ENCODE measurements at regions not wholly inside any gene's neighbourhood (a gene's known extent, or its start where the extent isn't known, plus 50 kb on each side); places are given as distances from the start of the nearest gene placed in this dataset.

GRCh38 chr19:29449371-29449770, 76.4 kb upstream of the VSTM2B start:
- DNase-seq (ENCODE audit: low read depth) = no peak
- H3K4me3 ChIP-seq (replicated peaks; ENCODE audit: low read depth, low read length) = no peak overlapping the region
- TF ChIP-seq CTCF (IDR thresholded peaks at IDR 0.05; ENCODE audit: low read length, missing control alignments) = no peak

- no peak for DNase-seq (ENCODE audit: low read depth)
- TF ChIP-seq CTCF (IDR thresholded peaks at IDR 0.05; ENCODE audit: low read length, missing control alignments) = no peak
- H3K4me3 ChIP-seq (replicated peaks; ENCODE audit: low read depth, low read length) = no peak overlapping the region
Observed at GRCh38 chr19:29450306-29450705, 75.5 kb upstream of the VSTM2B start.

- TF ChIP-seq CTCF (IDR thresholded peaks at IDR 0.05; ENCODE audit: low read length, missing control alignments) = no peak
- no peak for DNase-seq (ENCODE audit: low read depth)
- H3K4me3 ChIP-seq (replicated peaks; ENCODE audit: low read depth, low read length) = no peak overlapping the region
Observed at GRCh38 chr19:29450812-29451211, 75.0 kb upstream of the VSTM2B start.

- H3K4me3 ChIP-seq (replicated peaks; ENCODE audit: low read depth, low read length) = no peak overlapping the region
- no peak for TF ChIP-seq CTCF (IDR thresholded peaks at IDR 0.05; ENCODE audit: low read length, missing control alignments)
- no peak for DNase-seq (ENCODE audit: low read depth)
Observed at GRCh38 chr19:29454109-29454508, 71.7 kb upstream of the VSTM2B start.

GRCh38 chr19:29457413-29457812, 68.4 kb upstream of the VSTM2B start:
- TF ChIP-seq CTCF (IDR thresholded peaks at IDR 0.05; ENCODE audit: low read length, missing control alignments) = no peak
- no peak overlapping the region for H3K4me3 ChIP-seq (replicated peaks; ENCODE audit: low read depth, low read length)
- DNase-seq (ENCODE audit: low read depth) = no peak

- peak; percentile 24 for DNase-seq (ENCODE audit: low read depth)
- no peak overlapping the region for H3K4me3 ChIP-seq (replicated peaks; ENCODE audit: low read depth, low read length)
- peak; percentile 42 for TF ChIP-seq CTCF (IDR thresholded peaks at IDR 0.05; ENCODE audit: low read length, missing control alignments)
Observed at GRCh38 chr19:29467824-29468401, 57.9 kb upstream of the VSTM2B start.

- TF ChIP-seq CTCF (IDR thresholded peaks at IDR 0.05; ENCODE audit: low read length, missing control alignments) = no peak
- no peak for DNase-seq (ENCODE audit: low read depth)
- H3K4me3 ChIP-seq (replicated peaks; ENCODE audit: low read depth, low read length) = no peak overlapping the region
Observed at GRCh38 chr19:29475469-29475868, 50.3 kb upstream of the VSTM2B start.

Data from fibroblast of pulmonary artery (primary cell).